GM18507 (cell line): ENCODE measurements at regions not wholly inside any gene's neighbourhood (a gene's known extent, or its start where the extent isn't known, plus 50 kb on each side); places are given as distances from the start of the nearest gene placed in this dataset.

ENCODE experiments used
- DNase-seq: peaks from one replicate; pipeline ENCODE4 v3.0.0; 2011; ENCODE audit warnings: low read depth; ENCODE audit not compliant: insufficient read length; ENCODE audit errors: extremely low spot score
- FAIRE-seq: peaks from 2 replicates; lab custom pipeline; 2011; peaks lifted over from hg19 to GRCh38; lab: Jason Lieb, UNC

DNA sequence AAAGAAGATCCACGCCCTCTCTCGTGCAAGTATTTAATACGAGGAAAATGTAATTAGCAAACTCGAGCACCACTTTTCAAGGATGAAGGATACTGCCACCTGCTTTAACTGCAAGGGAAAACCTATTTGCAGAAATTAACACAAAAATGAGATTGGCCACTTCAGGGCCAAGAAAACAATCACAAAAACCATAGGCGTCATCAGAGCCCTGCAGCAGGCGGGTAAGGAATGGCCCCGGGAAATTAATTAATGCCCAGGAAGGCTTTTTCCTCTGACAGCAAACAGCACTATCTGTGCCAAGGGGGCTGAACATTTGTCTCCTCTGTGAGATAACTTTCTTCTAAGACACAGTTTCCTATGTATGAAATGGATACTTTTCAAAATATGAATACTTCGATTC, 255.7 kb downstream of the CTTN start:
- DNase-seq: no peak
- FAIRE-seq: no peak

DNA sequence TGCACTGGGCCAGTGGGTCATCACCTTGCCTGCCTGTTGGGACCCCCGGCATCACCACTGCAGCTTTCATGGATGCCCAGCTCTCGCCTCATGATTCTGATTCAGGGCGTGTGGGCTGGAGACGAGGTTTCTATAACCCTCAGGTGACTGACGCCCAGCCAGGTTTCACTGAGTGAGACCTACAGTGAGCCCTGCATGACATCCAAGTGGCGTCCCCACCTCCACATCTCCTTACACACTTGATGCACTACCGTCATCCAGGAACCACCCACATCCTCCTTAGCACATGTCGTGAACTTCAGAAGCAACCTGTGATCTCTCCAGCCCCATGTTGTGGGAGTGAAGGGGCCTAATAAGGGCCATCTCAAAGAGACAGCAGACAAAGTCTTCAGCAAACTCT, 257.5 kb downstream of the CTTN start:
- DNase-seq (no peak), FAIRE-seq (no peak)

DNA sequence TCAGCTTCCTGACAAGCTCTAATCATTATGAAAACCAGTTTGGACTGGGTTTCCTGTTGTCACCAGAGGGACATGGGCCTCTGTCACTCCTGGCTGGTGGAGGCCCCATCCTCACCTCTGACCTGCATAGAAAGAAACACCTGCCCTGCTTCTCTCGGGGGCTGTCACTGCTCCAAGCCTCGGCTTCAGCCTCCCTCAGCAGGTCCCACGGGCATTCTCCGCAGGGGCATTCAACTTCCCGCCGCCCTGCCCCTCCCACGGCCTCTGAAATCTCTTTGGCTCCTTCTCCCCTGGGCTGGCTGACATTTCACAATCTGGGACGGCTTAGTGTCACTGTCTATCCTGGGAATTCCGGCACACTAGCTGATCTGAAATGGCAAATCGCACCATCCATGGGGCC, 257.9 kb downstream of the CTTN start:
- DNase-seq (no peak), FAIRE-seq (no peak)

DNA sequence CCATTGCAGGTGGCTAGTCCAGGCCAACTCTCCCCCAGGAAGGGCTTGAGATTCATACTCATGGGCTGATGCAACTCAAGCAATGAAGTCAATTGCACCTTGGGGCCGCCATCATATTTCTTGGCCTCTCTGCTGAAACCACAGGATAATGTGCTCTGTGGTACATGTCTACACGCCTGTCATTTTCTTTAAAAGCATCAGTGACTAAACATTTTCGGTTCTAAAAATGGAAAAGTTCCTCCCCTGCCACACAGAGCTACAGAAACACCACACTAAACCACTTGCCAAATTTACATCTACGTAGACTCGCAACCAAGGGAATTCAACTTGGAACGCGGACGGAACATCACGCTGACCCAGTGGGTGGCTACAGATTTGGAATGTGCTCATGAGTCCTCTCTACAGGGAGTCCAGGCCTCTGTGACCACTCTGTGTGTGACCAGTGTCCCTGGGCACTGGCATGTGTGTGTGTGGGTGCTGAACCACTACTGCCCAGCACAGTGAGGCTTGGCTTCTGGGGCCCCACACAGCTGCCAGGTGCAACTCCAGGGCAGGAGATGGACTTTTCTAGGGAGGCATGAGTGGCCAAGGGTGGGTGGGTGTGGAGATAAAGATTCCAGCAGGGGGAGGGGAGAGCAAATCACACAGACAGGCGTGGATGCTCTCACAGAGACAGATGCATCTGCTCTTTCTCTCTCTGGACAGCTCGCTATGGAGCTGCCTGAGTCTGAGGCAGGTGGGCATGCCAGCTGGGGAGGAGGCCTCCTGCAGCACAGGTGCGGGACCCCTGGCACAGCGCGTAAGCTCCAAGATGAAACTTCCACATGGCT, 261.9 kb downstream of the CTTN start:
- FAIRE-seq: no peak
- DNase-seq: no peak

DNA sequence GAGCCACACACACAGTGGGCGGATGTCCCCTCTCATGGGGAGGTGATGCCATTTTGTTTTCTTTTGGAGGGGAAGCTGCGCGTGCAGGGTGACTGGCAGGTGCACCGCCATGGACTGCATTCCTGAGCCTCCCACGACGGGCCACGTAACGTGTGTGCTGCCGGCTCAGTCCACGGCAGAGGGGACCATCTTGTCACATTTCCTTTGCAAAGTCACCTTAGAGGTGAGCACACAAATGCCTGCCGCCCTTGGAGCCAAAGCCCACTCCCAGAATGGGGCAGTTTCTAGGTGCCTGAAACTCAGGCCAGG, 262.5 kb downstream of the CTTN start:
- DNase-seq (no peak), FAIRE-seq (no peak)

DNA sequence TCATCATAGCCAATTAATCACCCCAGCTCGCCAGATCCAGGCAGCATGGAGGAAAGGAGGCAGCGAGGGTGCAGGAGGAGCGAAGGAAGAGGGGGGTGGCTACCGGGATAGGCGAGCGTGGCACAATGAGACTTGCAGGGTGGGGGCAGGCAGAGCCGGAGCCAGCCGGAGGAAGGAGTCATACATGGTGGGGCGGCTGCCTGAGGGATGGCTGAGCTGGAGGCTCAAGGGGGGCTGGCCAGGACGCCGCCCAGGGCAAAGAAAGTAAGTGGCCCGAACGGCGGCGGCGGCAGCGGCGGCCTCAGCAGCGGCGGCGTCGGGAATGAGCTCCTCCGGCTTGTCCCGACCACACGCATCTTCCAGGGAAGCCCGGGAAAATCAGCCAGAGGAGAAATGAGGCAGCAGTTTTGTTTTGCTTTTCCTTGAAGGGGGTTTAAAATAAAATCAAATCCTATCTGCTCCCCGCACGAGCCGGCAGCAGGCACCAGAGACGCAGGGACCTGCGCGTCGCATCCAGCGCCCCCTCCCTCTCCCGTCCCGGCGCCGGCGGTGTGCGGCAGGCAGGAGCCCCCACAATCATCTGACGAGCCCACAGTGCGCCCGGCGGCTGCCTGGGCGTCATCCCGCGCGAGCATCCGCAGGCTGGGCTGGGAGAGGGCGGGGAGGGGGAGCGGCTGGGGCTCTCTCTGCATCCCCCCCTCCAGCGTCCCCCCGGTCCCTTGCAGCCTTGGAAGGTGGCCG, 263.6 kb downstream of the CTTN start:
- no peak for FAIRE-seq
- no peak for DNase-seq

DNA sequence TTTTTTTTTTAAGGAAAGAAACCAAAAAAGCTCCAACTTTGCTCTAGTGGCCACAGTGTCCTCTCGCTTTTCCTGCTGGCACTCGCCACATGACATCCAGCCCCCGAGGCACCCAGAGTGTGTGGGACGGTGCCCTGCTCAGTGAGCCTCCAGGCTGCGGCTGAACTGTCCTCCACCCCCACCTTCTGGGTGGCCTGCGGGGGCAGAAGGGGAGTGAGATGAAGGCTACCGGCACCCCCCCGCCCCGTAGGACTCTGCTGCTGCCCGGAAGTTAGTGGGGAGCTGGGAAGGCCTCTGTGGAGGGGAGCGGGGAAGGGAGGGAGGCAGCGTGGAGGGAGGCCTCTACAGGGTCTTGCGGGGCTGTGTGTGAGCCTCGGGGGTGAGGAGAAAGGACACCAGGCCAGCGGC, 264.4 kb downstream of the CTTN start:
- DNase-seq (no peak), FAIRE-seq (no peak)

DNA sequence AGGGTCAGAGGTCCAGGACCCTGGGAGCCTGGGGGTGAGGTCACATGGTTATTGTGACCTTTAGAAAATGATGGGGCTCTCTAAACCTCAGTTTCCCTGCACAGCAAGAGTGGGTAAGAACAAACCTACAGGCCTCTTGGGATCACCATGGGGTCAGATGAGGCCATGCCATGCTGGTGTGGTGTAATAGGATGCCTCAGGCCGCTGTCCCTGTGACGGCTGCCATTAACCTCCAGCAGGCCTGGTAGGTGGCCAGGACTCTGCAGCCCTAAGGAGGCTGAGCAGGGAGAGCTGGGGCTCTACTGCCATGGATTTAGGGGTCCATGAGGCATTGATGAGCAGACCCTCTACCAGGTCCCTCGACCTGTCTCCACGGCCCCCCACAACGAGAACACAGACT, 265.5 kb downstream of the CTTN start:
- DNase-seq: no peak
- no peak for FAIRE-seq

DNA sequence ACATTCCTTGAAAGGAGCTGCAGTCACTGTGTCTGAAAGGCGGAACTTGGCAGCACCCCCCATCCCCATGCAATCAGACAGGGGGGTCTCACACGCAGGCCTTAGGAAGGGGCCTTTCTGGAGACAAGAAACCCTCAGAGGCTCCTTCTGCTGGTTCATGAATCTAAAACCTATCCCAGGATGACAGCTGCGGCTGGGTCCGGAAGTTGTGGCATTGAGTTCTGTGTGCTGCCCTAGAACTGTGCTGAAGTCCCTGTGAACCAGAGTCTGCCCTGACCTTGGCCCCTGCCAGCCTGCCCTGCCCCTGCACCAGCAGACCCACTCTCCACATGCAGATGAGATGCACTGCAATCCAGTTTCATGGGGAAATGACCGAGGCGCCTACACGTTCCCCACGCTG, 268.0 kb downstream of the CTTN start:
- no peak for FAIRE-seq
- no peak for DNase-seq

DNA sequence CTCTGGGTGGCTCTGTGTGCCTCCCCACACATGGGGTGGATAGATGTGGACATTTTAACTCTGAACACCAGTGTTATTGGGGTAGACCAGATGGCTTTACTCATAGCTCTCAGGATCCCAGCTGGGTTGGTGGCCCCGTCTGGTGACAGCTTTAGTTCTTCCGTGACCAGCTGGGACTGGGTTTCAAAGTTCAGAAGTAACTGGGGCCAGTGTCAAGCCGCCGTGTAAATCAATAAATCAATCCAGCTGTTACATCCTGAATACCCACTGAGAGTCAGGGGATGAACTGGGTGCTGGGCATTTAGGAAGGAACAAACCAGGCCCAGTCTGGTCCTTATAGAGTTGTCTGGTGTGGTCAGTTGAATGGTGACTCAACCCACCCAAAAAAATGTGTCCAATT, 269.4 kb downstream of the CTTN start:
- DNase-seq (no peak), FAIRE-seq (no peak)

DNA sequence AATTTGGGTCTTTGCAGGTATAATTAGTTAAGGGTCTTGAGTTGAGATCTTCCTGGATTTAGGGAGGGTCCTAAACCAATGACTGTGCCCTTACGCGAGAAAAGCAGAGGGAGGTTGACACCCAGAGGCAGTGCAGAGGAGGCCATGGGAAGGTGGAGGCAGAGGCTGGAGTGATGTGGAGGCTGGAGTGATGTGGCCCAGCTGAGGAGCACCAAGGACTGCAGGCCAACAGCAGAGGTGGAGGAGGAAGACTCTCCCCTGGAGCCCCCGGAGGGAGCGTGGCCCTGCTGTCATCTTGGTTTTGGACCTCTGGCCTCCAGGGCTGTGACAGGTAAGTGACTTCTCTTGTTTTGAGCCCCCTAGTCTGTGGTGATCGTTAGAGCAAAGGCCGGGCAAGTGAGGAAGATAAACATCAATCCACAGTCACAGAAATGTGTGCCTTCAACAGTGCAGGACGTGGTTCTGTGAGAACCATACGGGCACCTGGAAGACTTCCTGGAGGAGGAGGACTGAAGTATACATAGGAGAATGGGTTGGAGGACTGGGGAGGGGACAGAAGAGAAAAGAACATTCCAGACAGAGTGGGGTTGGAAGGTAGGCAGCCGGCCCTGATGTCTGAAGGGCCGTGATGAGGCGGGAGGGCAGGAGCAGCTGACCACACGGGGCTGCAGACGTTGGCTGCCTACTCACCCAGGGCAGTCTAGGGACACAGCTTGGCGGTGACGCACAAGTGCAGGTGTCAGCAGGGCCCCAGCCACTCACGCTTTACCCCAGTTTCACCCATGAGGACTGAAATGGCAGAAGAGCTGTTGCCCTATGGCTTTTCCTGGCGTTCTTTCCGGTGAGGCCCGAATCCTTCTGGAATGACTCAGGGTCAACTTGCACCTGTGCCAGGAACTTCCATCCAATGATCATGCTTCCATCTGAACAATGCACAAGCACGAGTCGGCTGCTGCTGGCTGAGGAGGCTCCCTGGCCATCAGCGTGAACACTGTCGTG, 270.2 kb downstream of the CTTN start:
- FAIRE-seq: no peak
- no peak for DNase-seq

DNA sequence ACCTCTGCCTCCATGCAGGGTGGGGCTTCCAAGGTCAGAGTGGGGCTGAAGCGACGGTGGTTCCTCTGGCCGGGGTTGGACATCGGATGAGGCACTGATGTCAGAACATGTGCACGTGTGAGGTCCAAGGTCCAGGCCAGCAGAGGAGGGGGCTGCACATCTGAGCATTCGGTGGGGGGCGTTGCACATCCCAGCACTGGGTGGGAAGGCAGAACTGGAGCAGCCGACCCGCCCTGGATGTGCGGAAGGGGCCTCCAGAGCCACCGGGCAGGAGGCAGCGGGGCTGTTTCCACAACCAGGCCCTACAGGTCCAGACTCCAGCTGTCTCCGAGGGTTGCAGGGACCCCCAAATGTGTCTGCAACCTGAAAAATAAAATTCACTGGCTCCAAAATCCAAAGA, 271.0 kb downstream of the CTTN start:
- FAIRE-seq (no peak), DNase-seq (no peak)

DNA sequence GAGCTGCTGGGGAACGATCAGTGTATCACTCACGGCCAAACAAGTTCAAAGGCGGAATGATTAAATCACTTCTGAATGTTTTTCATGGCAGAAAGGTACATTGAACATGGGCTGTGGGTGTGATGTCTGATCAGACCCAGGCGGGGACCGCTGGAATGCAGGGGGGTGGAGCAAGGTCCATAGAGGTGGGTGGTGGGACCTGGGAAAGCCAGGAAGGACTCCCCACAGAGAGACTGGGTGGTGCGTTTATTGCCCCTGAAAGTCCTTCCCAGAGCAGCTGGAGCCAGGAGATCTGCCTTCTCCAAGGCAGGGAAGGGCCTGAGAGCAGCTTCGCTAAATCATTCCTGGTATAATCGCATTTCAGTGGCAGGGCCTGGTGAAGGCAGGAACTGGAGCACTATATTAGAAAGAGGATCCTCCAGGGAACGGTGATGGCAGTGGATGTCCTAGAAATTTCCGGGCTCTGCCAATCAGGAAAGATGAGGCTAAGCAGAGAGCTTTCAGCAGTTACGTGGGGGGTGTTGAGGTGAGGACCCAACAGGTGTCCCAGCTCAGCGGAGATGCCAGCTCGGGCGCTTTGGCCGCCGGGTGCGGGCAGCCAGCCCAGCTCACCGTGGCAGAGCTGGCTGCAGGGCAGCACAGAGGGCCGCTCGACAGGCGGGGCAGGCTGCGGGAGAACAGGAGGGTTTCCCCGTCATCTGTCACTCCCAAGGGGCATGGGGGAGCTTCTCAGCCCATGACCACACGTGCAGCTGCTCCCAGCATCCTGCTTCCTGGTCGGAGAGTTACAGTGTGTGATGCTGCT, 271.7 kb downstream of the CTTN start:
- no peak for DNase-seq
- no peak for FAIRE-seq

DNA sequence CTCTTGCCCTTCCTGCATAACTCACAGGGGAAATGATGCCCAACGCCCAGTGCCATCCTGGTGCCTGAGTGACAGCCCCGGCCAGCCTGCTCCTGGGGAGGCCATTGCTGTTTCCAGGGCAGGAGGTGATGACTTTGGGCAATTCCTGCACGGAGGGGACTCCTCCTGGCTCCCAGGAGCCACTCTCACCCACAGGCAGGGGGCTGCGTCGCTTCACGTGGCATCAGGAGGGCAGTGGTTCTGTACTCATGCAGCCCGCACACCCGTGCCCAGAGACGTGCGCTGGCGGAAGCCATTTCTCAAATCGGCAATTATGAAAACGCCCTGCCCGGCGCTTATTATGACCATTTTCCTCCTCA, 272.3 kb downstream of the CTTN start:
- DNase-seq (no peak), FAIRE-seq (no peak)

DNA sequence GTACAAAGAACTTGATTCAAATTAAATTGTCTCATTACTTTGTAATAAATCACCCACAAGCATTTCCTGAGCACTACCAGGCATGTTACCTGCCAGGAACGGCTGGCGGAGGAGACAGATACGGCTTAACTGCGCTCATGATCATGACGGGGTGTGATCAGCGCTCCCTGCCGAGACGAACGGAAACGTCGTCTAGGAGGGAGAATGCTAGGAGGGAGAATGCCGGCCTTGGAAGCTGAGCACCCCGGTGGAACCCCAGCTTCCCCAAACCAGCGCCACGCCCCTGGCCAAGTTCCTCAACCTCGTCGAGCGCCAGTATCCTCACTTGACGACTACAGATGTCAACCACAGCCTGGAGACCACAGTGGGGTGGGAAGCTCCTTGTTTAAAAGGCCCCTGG, 272.8 kb downstream of the CTTN start:
- DNase-seq: no peak
- no peak for FAIRE-seq

DNA sequence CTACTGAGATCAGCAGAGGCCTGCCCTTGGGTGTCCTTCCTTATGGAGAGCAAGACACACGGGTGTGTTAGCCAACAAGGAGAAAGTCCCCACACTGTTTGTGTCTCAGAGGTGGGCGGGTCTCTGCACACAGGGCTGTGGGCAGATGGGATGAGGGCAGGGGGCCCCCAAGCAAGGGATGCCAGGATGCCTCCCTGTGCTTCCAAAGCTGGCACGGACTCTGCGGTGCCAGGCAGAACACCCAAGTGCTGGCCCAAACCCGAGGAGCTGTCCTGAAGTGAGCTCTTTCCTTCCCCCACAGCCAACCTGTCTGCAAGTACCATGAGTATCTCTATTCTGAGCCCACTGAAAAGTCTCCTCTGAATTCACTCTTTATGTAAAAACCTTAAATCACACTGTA, 273.3 kb downstream of the CTTN start:
- DNase-seq (no peak), FAIRE-seq (no peak)

DNA sequence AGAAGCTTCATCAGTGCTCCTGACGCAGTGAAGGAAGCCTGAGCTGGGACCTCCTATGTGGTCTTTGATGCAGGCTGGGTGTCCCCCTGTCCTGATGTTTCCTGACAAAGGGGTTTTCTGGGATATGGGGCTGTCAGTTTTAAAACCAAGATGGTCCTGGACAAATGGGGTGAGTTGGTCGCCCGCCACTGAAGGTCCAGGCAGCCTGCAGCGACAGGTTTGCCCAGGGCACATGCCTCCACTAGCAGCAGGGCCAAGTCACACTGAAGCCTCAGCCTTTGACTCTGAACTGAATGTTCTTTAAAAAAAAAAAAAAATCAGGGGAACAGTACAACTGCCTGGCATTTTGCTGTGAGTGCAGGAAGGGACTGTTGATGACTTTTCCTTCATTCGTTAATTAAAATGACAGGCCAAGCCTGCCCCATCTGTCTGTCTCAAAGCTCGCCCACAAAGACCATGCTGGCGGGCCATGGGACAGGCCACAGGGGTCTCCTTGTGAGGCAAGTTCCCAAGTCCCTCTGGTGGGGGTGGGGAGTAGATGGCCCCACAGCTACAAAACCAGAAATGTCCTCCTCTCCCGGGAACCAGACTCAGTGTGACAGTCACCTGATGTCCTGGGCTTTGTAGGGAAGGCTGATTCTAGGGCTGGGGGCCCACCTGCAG, 274.8 kb downstream of the CTTN start:
- FAIRE-seq: no peak
- DNase-seq: no peak

DNA sequence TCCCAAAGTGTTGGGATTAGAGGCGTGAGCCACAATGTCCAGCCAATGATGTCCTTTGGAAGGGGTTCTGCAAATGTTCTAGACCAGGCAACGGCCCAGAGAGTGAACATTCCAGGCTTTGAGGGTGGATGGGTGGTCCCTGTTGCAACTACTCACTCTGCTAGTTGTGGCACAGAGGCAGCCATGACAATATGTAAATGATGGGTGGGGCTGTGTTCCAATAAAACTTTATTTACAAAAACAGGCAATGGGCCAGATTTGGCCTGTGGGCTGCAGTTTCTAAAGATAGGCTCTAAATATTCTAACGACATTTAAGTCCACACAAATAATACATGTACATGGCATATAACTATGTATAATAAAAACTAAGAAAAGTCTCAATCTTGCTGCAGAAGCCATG, 276.3 kb downstream of the CTTN start:
- DNase-seq: no peak
- no peak for FAIRE-seq
